Gastrocnemius medialis (tissue), 4 donors: ENCODE measurements at regions not wholly inside any gene's neighbourhood (a gene's known extent, or its start where the extent isn't known, plus 50 kb on each side); places are given as distances from the start of the nearest gene placed in this dataset.

ENCODE experiments used
- ATAC-seq, 2 donors: fragments of 150-250 bp; one replicate each; pipeline ENCODE4 v1.9.1; 2016
- DNase-seq, 2 donors: peaks; one replicate each; pipeline ENCODE4 v3.0.0-alpha.2; 2019
- H3K27ac ChIP-seq, 4 donors: fragments of 200-600 bp; sonication (generic); 1 replicate in 1 of 4; 2 replicates in 3 of 4; pipeline ENCODE4 v1.5.1; 2016 to 2018; ENCODE audit warnings: mild to moderate bottlenecking in 2 of 4, moderate library complexity in 1 of 4
- H3K27me3 ChIP-seq, 3 donors: fragments of 200-600 bp; sonication (generic) in 2 of 3; 1 replicate in 1 of 3; 2 replicates in 2 of 3; pipeline versions ENCODE4 v1.5.1 to v1.6.0; 2016 to 2019; ENCODE audit warnings: mild to moderate bottlenecking in 1 of 3, moderate library complexity in 1 of 3
- H3K36me3 ChIP-seq, 2 donors: fragments of 200-600 bp; sonication (generic) in 1 of 2; one replicate each; pipeline ENCODE4 v1.5.1; 2017 to 2018
- H3K4me1 ChIP-seq, 2 donors: fragments of 200-600 bp; sonication (generic) in 1 of 2; one replicate each; pipeline ENCODE4 v1.5.1; 2016 to 2017; ENCODE audit warnings: mild to moderate bottlenecking in 2 of 2
- H3K4me3 ChIP-seq, 4 donors: fragments of 200-600 bp; sonication (generic) in 3 of 4; 1 replicate in 1 of 4; 2 replicates in 3 of 4; pipeline ENCODE4 v1.5.1; 2016 to 2019; ENCODE audit warnings: mild to moderate bottlenecking in 2 of 4
- H3K9me3 ChIP-seq, 3 donors: fragments of 200-600 bp; sonication (generic) in 2 of 3; 1 replicate in 1 of 3; 2 replicates in 2 of 3; pipeline ENCODE4 v1.5.1; 2016 to 2019
- CTCF ChIP-seq, 5 experiments: fragments of 450-650 bp in 3 of 5; fragments of 200-600 bp in 2 of 5; sonication (generic) in 2 of 5; IDR thresholded peaks in 4 of 5; conservative IDR thresholded peaks in 1 of 5; 1 replicate in 4 of 5; 2 replicates in 1 of 5; pipeline ENCODE4 v1.5.1; 2016 to 2019; ENCODE audit warnings: antibody characterized with exemption in 5 of 5, mild to moderate bottlenecking in 3 of 5, moderate library complexity in 3 of 5
- POLR2A ChIP-seq, 2 donors: fragments of 450-650 bp; IDR thresholded peaks; one replicate each; pipeline ENCODE4 v1.6.1; 2017; ENCODE audit warnings: antibody characterized with exemption in 2 of 2, mild to moderate bottlenecking in 2 of 2, moderate library complexity in 2 of 2
- in situ Hi-C, 4 donors: fragments of 200-750 bp; cut with MboI; loops; one replicate each; pipeline versions ENCODE4 v1.15.0 to v1.8.0; 2017; ENCODE audit warnings: low sequenced_read_pairs in 4 of 4
- intact Hi-C: fragments of 100-400 bp; cut with DNase I; formaldehyde crosslinking; loops from one replicate; pipeline ENCODE4 v1.15.1; 2023; ENCODE audit warnings: low total_unique reads

GRCh38 chr9:73095425-73095824, 56.2 kb upstream of the ANXA1 start:
- Histone ChIP-seq H3K27ac (no peak overlapping the region), H3K4me1 (no peaks in the 10 kb centered on the region), H3K4me3 (no peak overlapping the region), H3K9me3 (no peaks in the 10 kb centered on the region), H3K27me3 (no peaks in the 10 kb centered on the region), H3K36me3 (no peaks in the 10 kb centered on the region)
- intact Hi-C loops: no loop called here
- DNase-seq (no peak), ATAC-seq (no peak)
- no peak for TF ChIP-seq CTCF (IDR thresholded peaks at IDR 0.05 in 4 of 5, conservative IDR thresholded peaks at IDR 0.05 in 1 of 5)
- TF ChIP-seq POLR2A (IDR thresholded peaks at IDR 0.05): no peak
- in situ Hi-C loops: loop anchor here in 2 of 4 donors (10.0 to 25.0 kb wide), 2 partner anchors 51 to 233 kb away; no protein-coding TSS in a partner anchor

GRCh38 chr9:73093740-73094379, 57.8 kb upstream of the ANXA1 start:
- ATAC-seq (peak in 1 of 2 donors; percentile 56), DNase-seq (no peak)
- Histone ChIP-seq H3K36me3 (no peaks in the 10 kb centered on the region), H3K4me1 (no peaks in the 10 kb centered on the region), H3K27me3 (no peaks in the 10 kb centered on the region), H3K9me3 (no peaks in the 10 kb centered on the region), H3K27ac (no peak overlapping the region), H3K4me3 (peak overlapping the region; percentile 24 to 33 (median 30))
- TF ChIP-seq CTCF (IDR thresholded peaks at IDR 0.05 in 4 of 5, conservative IDR thresholded peaks at IDR 0.05 in 1 of 5) (no peak), POLR2A (IDR thresholded peaks at IDR 0.05) (no peak)
- in situ Hi-C loops (loop anchor here in 2 of 4 donors (10.0 to 25.0 kb wide), 2 partner anchors 49 to 232 kb away; no protein-coding TSS in a partner anchor), intact Hi-C loops (no loop called here)

- H3K4me3 ChIP-seq: peak overlapping the region in 1 of 4 donors; percentile 33
- in situ Hi-C loops: loop anchor here in 2 of 4 donors (10.0 to 25.0 kb wide), 2 partner anchors 48 to 231 kb away; no protein-coding TSS in a partner anchor
These were observed 58.5 kb upstream of the ANXA1 start for GRCh38 chr9:73093016-73093739.

GRCh38 chr9:73091909-73092308, 59.8 kb upstream of the ANXA1 start:
- no peak for DNase-seq
- TF ChIP-seq CTCF (IDR thresholded peaks at IDR 0.05 in 4 of 5, conservative IDR thresholded peaks at IDR 0.05 in 1 of 5) (no peak), POLR2A (IDR thresholded peaks at IDR 0.05) (no peak)
- H3K4me1 ChIP-seq: no peaks in the 10 kb centered on the region
- H3K9me3 ChIP-seq: no peaks in the 10 kb centered on the region
- no peak for ATAC-seq
- no peaks in the 10 kb centered on the region for H3K36me3 ChIP-seq
- intact Hi-C loops: no loop called here
- no peak overlapping the region for H3K27ac ChIP-seq
- H3K27me3 ChIP-seq: no peaks in the 10 kb centered on the region
- in situ Hi-C loops: loop anchor here in 2 of 4 donors (10.0 to 25.0 kb wide), 2 partner anchors 47 to 230 kb away; no protein-coding TSS in a partner anchor
- no peak overlapping the region for H3K4me3 ChIP-seq

More at GRCh38 chr9:73093016-73093739, 58.5 kb upstream of the ANXA1 start:
- TF ChIP-seq CTCF (IDR thresholded peaks at IDR 0.05 in 4 of 5, conservative IDR thresholded peaks at IDR 0.05 in 1 of 5): no peak
- no peaks in the 10 kb centered on the region for H3K4me1 ChIP-seq
- H3K27me3 ChIP-seq: no peaks in the 10 kb centered on the region
- H3K27ac ChIP-seq: no peak overlapping the region
- DNase-seq (no peak), ATAC-seq (no peak)
- H3K36me3 ChIP-seq: no peaks in the 10 kb centered on the region
- intact Hi-C loops: no loop called here
- no peaks in the 10 kb centered on the region for H3K9me3 ChIP-seq
